Vagina (tissue), 2 donors: ENCODE measurements at regions not wholly inside any gene's neighbourhood (a gene's known extent, or its start where the extent isn't known, plus 50 kb on each side); places are given as distances from the start of the nearest gene placed in this dataset.

ENCODE experiments used
- DNase-seq, 2 donors: peaks; one replicate each; pipeline ENCODE4 v3.0.0-alpha.2; 2017; ENCODE audit errors: extremely low spot score in 2 of 2
- H3K27ac ChIP-seq: fragments of 200-600 bp; sonication (generic); one replicate; pipeline ENCODE4 v1.5.1; 2019
- H3K27me3 ChIP-seq: fragments of 200-600 bp; sonication (generic); one replicate; pipeline ENCODE4 v1.5.1; 2019
- H3K36me3 ChIP-seq, 2 donors: fragments of 200-600 bp; sonication (generic); one replicate each; pipeline ENCODE4 v1.5.1; 2017 to 2019
- H3K4me1 ChIP-seq: fragments of 200-600 bp; sonication (generic); one replicate; pipeline ENCODE4 v1.5.1; 2019
- H3K4me3 ChIP-seq, 2 donors: fragments of 200-600 bp; sonication (generic); 1 replicate in 1 of 2; 2 replicates in 1 of 2; pipeline ENCODE4 v1.5.1; 2016 to 2019
- H3K9me3 ChIP-seq: fragments of 200-600 bp; sonication (generic); one replicate; pipeline ENCODE4 v1.5.1; 2019
- POLR2A ChIP-seq, 2 donors: fragments of 450-650 bp; IDR thresholded peaks; one replicate each; pipeline ENCODE4 v1.6.1; 2017; ENCODE audit warnings: antibody characterized with exemption in 2 of 2, mild to moderate bottlenecking in 2 of 2, moderate library complexity in 2 of 2
- POLR2AphosphoS5 ChIP-seq, 2 donors: sonication (generic); formaldehyde crosslinking; IDR thresholded peaks; one replicate each; pipeline ENCODE4 v1.9.0; 2017; ENCODE audit warnings: antibody characterized with exemption in 2 of 2, mild to moderate bottlenecking in 2 of 2, low read depth in 1 of 2; ENCODE audit not compliant: insufficient read depth in 1 of 2
- intact Hi-C: fragments of 100-400 bp; cut with DNase I; formaldehyde crosslinking; loops from one replicate; pipeline ENCODE4 v1.15.1; 2023
- TF ChIP-seq, protein P1 (sequence below), 3 experiments: fragments of 450-650 bp in 2 of 3; fragments of 200-600 bp in 1 of 3; sonication (generic) in 1 of 3; IDR thresholded peaks; one replicate each; pipeline ENCODE4 v1.5.1; 2017 to 2019; ENCODE audit warnings: antibody characterized with exemption in 3 of 3, mild to moderate bottlenecking in 2 of 3, moderate library complexity in 2 of 3

DNA sequence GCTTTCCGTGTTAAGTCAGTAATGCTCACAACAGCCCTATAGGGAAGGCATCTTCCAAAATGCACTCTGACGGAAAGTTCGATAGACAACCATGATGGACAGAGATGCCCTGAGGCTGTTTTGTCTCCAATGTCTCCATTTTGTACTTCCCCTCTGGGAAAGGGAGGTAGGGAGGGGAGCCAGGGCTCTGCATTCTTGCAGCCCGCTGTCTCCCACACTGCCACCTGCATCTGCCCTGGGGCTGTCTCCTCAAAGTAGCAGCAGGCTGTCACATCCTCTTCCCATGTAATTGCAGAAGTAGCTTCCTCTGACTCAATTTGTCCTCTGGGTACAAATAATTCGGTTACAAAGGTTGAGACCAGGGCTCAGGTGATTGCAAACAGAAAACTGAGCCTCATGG lies 131.4 kb downstream of the GPAM start:
- DNase-seq = no peak
- intact Hi-C loops = loop anchor here (5.0 kb wide), 1 partner anchor 1360 kb away; no protein-coding TSS in a partner anchor
- H3K36me3 ChIP-seq = no peaks in the 10 kb centered on the region

DNA sequence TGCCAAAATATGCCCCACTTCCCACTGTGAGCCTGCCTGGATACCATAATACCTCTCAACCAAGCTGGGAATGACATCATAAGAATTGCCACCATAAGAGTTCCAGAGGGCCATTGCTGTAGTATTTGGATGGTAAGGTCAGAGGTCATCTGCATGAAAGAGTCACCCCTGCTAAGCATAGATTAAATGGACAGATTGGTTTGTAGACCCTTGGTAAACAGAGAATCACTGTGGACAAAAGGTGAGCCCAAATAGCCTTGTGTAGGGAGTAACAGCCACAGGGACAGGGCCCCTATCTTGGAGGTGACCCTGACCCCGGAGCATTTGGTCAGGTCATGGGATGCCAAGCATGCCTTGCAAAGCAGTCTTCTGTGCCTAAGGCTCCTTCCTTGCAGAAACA lies 129.7 kb downstream of the GPAM start:
- Histone ChIP-seq H3K27me3 (no peaks in the 10 kb centered on the region), H3K9me3 (no peaks in the 10 kb centered on the region), H3K4me1 (no peaks in the 10 kb centered on the region), H3K4me3 (no peak overlapping the region), H3K36me3 (no peaks in the 10 kb centered on the region), H3K27ac (no peak overlapping the region)
- intact Hi-C loops = loop anchor here (5.0 kb wide), 1 partner anchor 1358 kb away; no protein-coding TSS in a partner anchor
- TF ChIP-seq POLR2A (IDR thresholded peaks at IDR 0.05) (no peak), POLR2AphosphoS5 (IDR thresholded peaks at IDR 0.05; ENCODE audit: insufficient read depth in 1 of 2, low read depth in 1 of 2) (no peak)
- TF ChIP-seq, protein P1, sequence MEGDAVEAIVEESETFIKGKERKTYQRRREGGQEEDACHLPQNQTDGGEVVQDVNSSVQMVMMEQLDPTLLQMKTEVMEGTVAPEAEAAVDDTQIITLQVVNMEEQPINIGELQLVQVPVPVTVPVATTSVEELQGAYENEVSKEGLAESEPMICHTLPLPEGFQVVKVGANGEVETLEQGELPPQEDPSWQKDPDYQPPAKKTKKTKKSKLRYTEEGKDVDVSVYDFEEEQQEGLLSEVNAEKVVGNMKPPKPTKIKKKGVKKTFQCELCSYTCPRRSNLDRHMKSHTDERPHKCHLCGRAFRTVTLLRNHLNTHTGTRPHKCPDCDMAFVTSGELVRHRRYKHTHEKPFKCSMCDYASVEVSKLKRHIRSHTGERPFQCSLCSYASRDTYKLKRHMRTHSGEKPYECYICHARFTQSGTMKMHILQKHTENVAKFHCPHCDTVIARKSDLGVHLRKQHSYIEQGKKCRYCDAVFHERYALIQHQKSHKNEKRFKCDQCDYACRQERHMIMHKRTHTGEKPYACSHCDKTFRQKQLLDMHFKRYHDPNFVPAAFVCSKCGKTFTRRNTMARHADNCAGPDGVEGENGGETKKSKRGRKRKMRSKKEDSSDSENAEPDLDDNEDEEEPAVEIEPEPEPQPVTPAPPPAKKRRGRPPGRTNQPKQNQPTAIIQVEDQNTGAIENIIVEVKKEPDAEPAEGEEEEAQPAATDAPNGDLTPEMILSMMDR (IDR thresholded peaks at IDR 0.05) = no peak
- DNase-seq = no peak

More for the DNA sequence above, 131.4 kb downstream of the GPAM start:
- H3K4me1 ChIP-seq = no peaks in the 10 kb centered on the region
- no peaks in the 10 kb centered on the region for H3K9me3 ChIP-seq
- TF ChIP-seq, protein P1 (IDR thresholded peaks at IDR 0.05) = no peak
- TF ChIP-seq POLR2A (IDR thresholded peaks at IDR 0.05) (no peak), POLR2AphosphoS5 (IDR thresholded peaks at IDR 0.05; ENCODE audit: insufficient read depth in 1 of 2, low read depth in 1 of 2) (no peak)
- H3K4me3 ChIP-seq = no peak overlapping the region
- no peak overlapping the region for H3K27ac ChIP-seq
- H3K27me3 ChIP-seq = no peaks in the 10 kb centered on the region

- no peaks in the 10 kb centered on the region for H3K27me3 ChIP-seq
- H3K27ac ChIP-seq = no peak overlapping the region
- no peak overlapping the region for H3K4me3 ChIP-seq
- TF ChIP-seq POLR2AphosphoS5 (IDR thresholded peaks at IDR 0.05; ENCODE audit: insufficient read depth in 1 of 2, low read depth in 1 of 2) = no peak
- TF ChIP-seq, protein P1 (IDR thresholded peaks at IDR 0.05) = no peak
- no peak for TF ChIP-seq POLR2A (IDR thresholded peaks at IDR 0.05)
- DNase-seq = no peak
- H3K4me1 ChIP-seq = no peaks in the 10 kb centered on the region
- intact Hi-C loops = loop anchor here (5.0 kb wide), 1 partner anchor 1358 kb away; no protein-coding TSS in a partner anchor
- H3K9me3 ChIP-seq = no peaks in the 10 kb centered on the region
- no peaks in the 10 kb centered on the region for H3K36me3 ChIP-seq
Observed at GRCh38 chr10:112054516-112054915, 129.0 kb downstream of the GPAM start.

GRCh38 chr10:112057072-112057471 lies 126.5 kb downstream of the GPAM start:
- DNase-seq = no peak
- no peak overlapping the region for H3K27ac ChIP-seq
- intact Hi-C loops = no loop called here

DNA sequence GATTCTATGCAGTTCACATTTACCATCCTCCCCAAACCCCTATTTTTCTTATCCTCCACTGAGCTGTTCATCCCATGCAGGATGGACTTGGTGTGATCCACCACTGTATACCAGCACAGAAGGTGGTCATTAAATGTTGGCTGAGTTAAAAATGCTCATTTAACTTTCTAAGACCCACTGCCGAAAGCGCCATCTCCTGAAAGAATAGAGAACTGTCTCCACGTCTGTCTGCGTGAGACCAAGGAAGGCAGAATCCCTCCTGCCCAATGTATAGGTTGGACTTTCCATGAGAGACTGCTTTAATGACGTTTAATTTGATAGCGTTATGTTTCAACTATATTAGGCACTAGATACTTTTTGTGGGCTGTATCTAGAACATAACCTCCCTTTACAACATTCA lies 124.3 kb downstream of the GPAM start:
- Histone ChIP-seq H3K36me3 (no peaks in the 10 kb centered on the region), H3K9me3 (no peaks in the 10 kb centered on the region), H3K27ac (no peak overlapping the region), H3K4me3 (no peak overlapping the region), H3K4me1 (no peaks in the 10 kb centered on the region), H3K27me3 (no peaks in the 10 kb centered on the region)
- intact Hi-C loops = no loop called here
- DNase-seq = no peak
- TF ChIP-seq, protein P1 (IDR thresholded peaks at IDR 0.05) = no peak
- TF ChIP-seq POLR2A (IDR thresholded peaks at IDR 0.05) = no peak
- no peak for TF ChIP-seq POLR2AphosphoS5 (IDR thresholded peaks at IDR 0.05; ENCODE audit: insufficient read depth in 1 of 2, low read depth in 1 of 2)

More at GRCh38 chr10:112057072-112057471, 126.5 kb downstream of the GPAM start:
- TF ChIP-seq, protein P1 (IDR thresholded peaks at IDR 0.05) = no peak
- TF ChIP-seq POLR2AphosphoS5 (IDR thresholded peaks at IDR 0.05; ENCODE audit: insufficient read depth in 1 of 2, low read depth in 1 of 2) (no peak), POLR2A (IDR thresholded peaks at IDR 0.05) (no peak)
- Histone ChIP-seq H3K9me3 (no peaks in the 10 kb centered on the region), H3K27me3 (no peaks in the 10 kb centered on the region), H3K4me1 (no peaks in the 10 kb centered on the region), H3K36me3 (no peaks in the 10 kb centered on the region), H3K4me3 (no peak overlapping the region)
